ENCODE measurements at regions not wholly inside any gene's neighbourhood (a gene's known extent, or its start where the extent isn't known, plus 50 kb on each side); places are given as distances from the start of the nearest gene placed in this dataset.
A peak's percentile ranks its signal among the peaks of the same experiment; 100 is the strongest.

DNA sequence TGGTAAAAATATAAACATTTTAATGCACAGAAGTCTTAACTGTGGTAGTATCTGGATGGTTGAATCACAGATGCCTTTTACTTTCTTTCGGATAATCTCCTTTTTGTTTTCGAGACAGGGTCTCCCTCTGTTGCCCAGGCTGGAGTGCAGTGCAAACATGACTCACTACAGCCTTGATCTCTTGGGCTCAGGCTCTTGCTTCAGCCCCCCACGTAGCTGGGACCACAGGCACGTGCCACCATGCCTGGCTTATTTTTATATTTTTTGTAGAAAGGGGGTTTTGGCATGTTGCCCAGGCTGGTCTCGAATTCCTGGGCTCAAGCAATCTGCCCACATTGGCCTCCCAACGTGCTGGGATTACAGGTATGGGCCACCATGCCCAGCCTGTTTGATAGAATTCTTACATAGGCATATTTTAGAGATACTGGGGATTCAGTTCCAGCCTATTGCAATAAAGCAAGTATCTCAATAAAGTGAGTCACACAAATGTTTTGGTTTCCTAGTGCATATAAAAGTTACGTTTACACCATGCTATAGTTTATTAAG, 99.2 kb downstream of the SNAPC1 start:
- TF ChIP-seq, protein P1, sequence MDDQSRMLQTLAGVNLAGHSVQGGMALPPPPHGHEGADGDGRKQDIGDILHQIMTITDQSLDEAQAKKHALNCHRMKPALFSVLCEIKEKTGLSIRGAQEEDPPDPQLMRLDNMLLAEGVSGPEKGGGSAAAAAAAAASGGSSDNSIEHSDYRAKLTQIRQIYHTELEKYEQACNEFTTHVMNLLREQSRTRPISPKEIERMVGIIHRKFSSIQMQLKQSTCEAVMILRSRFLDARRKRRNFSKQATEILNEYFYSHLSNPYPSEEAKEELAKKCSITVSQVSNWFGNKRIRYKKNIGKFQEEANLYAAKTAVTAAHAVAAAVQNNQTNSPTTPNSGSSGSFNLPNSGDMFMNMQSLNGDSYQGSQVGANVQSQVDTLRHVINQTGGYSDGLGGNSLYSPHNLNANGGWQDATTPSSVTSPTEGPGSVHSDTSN (CRISPR knock-in tag; IDR thresholded peaks at IDR 0.05; ENCODE audit: borderline replicate concordance): no peak
- TF ChIP-seq POLR2A (IDR thresholded peaks at IDR 0.05; ENCODE audit: insufficient read depth in 1 of 2, low read depth in 2 of 2, low read length in 2 of 2) (no peak), ZBTB8A (CRISPR knock-in tag; IDR thresholded peaks at IDR 0.05; ENCODE audit: borderline replicate concordance, low read depth) (no peak), CENPX (CRISPR knock-in tag; IDR thresholded peaks at IDR 0.05) (no peak), FOXO1 (CRISPR knock-in tag; IDR thresholded peaks at IDR 0.05) (peak; percentile 40; the same call in 1 of the 2 replicates), TAF1 (CRISPR knock-in tag; IDR thresholded peaks at IDR 0.05) (no peak), EZH2 (conservative IDR thresholded peaks at IDR 0.05; ENCODE audit: low read depth, low read length) (no peak), PHB2 (IDR thresholded peaks at IDR 0.05; ENCODE audit: partially characterized antibody) (no peak), CEBPG (CRISPR knock-in tag; IDR thresholded peaks at IDR 0.05) (no peak), MAFK (conservative IDR thresholded peaks at IDR 0.05 in 1 of 2, IDR thresholded peaks at IDR 0.05 in 1 of 2; ENCODE audit: low read length in 2 of 2) (no peak)
- TF ChIP-seq, protein P2, sequence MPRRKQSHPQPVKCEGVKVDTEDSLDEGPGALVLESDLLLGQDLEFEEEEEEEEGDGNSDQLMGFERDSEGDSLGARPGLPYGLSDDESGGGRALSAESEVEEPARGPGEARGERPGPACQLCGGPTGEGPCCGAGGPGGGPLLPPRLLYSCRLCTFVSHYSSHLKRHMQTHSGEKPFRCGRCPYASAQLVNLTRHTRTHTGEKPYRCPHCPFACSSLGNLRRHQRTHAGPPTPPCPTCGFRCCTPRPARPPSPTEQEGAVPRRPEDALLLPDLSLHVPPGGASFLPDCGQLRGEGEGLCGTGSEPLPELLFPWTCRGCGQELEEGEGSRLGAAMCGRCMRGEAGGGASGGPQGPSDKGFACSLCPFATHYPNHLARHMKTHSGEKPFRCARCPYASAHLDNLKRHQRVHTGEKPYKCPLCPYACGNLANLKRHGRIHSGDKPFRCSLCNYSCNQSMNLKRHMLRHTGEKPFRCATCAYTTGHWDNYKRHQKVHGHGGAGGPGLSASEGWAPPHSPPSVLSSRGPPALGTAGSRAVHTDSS (CRISPR knock-in tag; conservative IDR thresholded peaks at IDR 0.05): no peak

Measured in HepG2 (cell line).